GM18507 (cell line): ENCODE measurements at regions not wholly inside any gene's neighbourhood (a gene's known extent, or its start where the extent isn't known, plus 50 kb on each side); places are given as distances from the start of the nearest gene placed in this dataset.
"Not testable (repeated sequence)": the region's sequence is repeated elsewhere in the genome, so short reads cannot be mapped to it uniquely, and the experiment has no call there.

ENCODE experiments used
- DNase-seq: peaks from one replicate; pipeline ENCODE4 v3.0.0; 2011; ENCODE audit warnings: low read depth; ENCODE audit not compliant: insufficient read length; ENCODE audit errors: extremely low spot score
- FAIRE-seq: peaks from 2 replicates; lab custom pipeline; 2011; peaks lifted over from hg19 to GRCh38; lab: Jason Lieb, UNC

DNA sequence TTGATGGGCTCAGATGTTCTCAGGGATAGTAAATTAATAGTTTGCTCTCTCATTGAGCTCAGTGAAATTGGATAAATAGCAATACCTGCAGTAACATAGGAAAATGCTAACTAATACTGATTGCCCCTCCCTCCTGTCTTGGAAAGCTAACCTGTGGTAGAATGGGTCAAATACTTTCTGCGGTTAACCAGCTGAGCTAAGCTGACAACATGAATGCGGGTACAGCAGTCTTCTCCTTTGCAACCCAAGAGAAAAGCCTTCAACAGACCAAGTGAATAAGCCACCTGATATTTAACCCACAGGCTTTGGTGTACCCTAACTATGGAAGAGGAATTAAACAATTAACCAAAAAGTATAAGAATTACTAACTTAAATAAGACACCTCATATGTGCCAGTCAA lies 408.3 kb upstream of the MAF start:
- FAIRE-seq = no peak
- DNase-seq = no peak

DNA sequence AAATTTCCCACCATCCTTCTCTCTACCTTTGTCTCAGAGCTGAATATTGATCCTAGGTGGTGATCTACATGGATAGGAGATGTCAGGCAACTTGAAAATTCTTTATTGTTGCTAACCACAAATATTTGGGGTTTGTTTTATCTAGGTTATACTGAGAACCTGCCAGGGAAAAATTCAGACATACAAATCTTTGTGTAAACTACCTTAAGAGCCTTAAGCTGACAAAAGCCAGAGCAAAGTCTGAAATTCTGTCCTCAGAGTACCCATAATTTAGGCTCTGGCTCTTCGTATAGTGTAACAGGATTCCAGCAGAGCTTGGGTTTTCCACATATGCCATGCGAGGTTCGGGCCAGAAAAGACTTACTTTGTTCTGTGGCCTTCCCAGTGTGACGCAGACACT lies 406.7 kb upstream of the MAF start:
- DNase-seq (no peak), FAIRE-seq (no peak)

DNA sequence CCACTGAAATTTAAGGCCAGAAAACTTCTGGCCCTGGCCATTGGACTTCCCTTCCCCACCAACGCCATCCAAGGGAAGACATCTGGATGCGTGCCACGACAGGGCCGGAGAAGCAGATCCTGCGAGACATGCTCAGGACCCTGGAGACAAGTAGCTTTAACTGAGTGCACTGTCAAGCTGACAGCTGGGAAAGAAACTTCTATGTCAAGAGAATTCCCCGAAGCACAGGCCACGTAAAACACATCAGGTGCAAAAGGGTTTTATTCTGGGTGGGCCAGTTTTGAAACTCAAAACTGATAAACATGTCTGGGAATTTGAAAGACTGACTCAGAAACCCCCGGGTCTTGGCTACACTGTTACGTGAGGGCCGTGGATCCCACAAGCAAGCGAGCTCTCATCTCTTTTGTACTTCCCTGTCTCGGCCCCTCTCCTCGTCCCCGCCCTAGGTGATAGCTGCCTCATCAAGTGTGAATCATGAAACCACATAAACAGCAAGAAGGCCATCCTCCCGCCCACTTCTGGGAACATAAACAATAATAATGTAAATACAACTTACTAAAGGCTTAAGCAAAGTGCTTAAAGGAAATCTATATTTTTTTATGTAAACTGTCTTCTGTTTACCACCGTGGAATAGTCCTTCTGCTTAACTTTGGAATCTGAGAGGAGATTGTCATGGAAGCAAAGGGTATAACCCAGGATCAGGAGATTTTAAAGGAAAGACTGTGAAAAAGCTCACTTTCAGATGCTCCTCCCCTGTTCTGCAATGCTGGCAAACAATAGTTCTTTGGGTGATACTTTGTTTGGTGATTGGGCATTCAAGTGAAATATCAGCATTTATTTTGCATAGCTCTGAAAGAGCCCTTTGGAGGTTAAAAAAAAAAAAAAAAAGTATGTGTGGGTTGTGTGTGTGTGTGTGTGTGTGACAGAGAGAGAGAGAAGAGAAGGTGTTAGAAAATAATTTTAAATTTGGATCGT lies 406.0 kb upstream of the MAF start:
- no peak for DNase-seq
- FAIRE-seq = no peak

DNA sequence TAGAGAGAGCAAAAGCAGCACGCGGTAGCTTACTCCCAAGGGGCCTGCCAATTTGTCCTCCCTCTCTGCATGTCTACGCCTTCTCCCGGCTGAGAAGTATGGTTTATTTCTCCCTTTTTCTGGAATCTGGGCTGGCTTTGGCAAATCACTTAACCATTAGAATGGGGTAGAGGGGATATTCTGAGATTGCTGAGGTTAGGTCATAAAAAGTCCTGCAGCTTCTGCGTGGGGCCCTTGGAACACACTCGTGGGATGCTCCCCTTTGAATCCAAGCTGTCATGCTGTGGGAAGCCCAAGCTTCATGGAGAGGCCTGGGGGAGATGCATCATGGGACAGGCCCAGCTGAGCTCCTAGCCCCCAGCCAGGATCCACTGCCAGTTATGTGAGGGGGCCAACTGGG lies 403.6 kb upstream of the MAF start:
- FAIRE-seq (no peak), DNase-seq (no peak)

DNA sequence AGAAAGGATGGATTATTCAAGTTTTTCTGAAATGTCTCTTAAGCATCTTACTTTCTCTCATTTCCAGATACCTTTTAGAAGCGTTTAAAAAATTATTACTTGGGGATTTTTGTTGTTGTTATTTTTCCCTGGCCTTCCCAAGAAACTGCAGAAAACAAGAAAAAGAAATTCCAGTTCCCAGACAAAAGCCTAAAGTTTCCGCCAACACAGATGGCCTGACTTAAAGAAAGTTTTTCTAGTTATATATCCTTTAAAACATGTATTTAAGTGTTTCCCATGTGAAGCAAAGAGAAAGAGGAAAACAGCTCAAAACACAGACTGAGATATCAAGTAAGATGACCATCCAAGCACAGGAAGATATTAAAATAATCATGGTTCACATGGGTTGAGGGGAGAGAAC lies 401.7 kb upstream of the MAF start:
- FAIRE-seq (no peak), DNase-seq (no peak)

DNA sequence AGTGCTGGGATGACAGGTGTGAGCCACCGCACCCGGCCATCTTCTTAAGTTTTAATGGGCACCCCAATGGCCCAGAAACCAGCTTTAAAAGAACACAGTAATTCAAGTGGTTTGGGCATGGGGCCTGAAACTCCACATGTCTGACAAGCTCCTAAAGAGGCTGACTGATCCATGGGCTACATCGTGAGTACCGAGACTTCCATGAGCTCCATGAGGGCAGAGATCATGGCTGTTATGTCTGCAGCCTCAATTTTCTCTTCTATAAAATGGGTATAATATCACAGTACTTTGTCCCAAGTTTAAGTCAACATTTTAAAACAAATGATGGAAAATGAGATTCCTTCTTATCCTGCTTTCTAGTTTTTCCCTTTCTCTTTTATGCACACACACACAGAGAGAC lies 397.6 kb upstream of the MAF start:
- FAIRE-seq (no peak), DNase-seq (no peak)

DNA sequence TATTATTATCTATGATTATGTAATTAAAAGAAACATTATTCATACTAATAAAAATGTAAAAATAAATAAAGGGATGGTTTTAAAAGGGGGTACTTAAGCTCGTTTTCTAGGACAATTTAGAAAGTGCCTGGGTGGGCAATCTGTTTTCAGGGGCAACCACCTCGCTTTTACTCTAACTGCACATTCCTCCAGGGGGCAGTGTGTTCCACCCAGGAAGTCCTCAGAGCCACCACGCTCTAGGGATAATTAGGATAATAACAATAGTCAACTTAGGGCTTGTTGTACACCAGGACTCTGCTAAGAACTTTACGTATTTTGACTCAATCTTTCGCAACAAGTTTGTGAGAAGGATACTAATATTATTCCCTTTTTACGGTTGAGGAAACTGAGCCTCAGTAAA lies 396.7 kb upstream of the MAF start:
- DNase-seq (no peak), FAIRE-seq (no peak)

DNA sequence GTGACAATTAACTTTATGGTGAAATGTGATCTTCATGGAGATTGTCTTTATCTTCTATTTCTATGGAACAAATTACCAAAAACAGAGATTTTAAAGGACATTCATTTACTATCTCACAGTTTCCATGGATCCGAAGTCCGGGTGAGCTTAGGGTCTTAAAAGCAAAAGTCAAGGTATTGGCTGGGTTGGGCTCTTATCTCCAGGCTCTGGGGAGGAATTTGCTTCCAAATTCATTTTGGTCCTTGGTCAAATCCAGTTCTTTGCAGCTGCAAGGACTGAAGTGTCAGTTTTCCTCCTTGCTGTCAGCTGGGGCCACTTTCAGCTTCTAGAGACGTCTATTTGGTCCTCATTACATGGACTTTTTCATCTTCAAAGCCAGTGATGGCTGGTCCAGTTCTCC lies 395.8 kb upstream of the MAF start:
- no peak for DNase-seq
- FAIRE-seq = no peak

DNA sequence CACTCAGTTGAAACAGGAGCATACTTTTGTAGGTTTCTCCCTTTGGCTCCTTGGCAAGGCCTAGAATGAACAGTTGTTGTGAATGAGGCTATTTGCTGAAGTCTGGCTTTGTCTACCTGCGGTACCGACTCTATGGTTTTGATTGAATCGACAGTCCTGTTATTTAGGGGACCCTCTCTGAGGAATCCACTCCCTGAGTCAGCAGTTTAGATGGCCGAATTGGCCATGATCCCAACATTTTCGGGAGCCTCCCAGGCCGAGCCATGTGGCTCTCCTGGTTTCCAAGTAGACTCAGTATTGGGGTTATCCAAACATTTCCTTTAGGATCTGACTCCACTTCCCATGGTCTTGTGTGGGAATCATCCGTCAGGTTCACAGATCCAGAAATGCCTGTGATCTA lies 394.8 kb upstream of the MAF start:
- no peak for DNase-seq
- no peak for FAIRE-seq

DNA sequence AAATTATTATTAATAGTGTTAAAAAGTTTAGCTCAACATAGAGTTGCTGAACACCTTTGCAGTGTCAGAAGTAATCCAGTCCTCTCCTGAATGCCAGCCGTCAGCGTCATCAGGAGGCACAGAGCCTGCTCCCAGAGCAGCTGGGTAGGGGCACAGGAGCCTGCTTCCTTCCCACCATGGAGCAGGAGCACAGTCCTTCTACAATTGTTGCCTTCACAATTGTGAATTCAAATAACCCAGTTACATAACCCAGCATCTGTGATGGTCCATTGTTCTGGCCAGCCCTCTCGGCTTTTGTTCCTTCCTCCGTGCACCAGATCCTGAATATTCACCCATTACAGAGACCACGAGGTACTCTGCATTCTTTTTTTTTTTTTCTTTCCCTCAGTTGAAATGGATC lies 393.9 kb upstream of the MAF start:
- FAIRE-seq = no peak

DNA sequence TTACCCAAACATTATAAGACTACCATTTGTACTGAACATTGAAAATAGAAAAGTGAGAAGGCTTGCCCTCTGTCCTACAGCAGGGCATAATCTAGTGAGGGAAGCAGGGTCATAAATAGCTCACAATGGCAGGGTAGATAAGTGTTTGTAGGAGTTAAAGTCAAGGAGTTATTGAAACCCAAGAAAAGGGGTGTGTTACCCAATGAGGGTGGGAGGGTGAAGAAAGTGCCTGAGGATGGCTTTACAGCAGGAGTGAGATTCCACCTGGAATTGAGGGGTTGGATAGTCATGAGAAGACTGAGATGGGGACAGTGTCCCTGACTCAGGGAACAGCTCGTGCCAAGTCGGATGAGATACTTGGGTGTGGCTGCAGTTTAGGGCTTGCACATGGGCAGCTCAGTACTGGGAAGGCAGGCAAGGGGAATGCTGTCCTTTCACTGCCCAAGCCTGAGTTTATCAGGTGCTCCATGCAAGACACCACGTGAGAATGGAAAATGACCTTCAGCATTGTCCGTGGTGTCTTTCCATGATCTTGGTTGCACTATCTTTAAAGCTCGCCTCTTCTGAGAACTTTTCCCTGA lies 393.2 kb upstream of the MAF start:
- DNase-seq = no peak
- no peak for FAIRE-seq

More for the DNA sequence above, 393.9 kb upstream of the MAF start:
- no peak for DNase-seq

DNA sequence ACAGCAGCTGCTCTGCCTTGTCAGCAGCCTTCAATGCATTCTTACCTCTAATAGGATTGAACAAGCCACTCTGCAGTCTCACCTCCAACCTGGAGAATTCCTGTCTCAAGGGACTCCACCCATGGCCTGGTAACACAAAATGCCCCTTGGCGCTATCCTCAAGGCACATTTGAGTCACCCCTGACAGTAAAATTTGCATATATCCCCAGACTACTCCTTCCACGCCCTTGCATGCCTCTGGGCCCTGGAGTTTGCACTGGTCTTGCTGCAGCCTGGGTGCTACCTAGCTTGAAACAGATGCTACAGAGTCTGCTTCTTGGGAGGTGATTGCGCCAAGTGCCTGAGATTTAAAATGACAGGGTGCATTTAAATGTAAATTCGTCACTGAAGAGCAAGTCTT lies 391.4 kb upstream of the MAF start:
- FAIRE-seq = no peak

DNA sequence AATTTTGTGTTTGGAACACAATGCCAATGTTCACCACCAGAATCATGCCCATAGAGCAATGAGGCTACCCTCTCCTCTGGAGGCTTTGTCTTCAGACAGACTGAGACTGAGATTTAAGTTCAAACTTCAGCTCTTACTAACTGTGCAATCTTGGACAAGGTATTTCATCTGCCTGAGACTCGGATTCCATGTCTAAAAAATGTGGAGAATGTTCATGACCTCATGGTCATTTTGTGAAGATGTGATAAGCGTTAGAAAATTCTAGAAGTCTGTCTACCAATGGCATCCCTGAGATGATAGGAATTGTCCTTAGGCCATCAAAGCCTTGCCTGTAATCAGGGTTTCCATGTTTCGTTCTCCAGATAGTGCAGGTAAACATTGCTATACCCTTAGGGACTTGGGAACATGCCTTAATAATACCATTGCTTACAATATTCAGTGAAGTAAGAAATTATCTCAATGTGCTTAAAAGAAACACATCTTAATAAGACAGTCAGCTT lies 388.2 kb upstream of the MAF start:
- DNase-seq = no peak
- no peak for FAIRE-seq

More for the DNA sequence above, 391.4 kb upstream of the MAF start:
- DNase-seq = no peak

DNA sequence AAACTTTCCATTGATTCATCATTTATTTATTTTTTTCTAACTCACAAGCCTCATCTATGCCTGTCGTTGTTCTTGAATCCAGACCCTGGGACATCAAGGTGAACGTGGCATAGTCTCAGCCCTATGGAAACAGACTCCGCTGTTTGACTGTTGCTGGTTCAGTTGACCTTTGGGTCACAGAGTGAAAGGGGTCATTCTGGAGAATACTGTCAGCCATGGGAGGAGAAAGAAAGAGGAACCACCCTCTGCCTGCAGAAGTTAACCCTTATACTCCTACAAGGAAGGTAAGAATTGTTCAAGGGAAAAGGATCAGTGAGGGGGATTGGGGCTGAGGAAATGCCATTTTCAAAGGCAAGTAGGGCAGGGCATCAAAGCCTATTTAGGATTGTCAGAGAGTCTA lies 387.6 kb upstream of the MAF start:
- FAIRE-seq (no peak), DNase-seq (no peak)

DNA sequence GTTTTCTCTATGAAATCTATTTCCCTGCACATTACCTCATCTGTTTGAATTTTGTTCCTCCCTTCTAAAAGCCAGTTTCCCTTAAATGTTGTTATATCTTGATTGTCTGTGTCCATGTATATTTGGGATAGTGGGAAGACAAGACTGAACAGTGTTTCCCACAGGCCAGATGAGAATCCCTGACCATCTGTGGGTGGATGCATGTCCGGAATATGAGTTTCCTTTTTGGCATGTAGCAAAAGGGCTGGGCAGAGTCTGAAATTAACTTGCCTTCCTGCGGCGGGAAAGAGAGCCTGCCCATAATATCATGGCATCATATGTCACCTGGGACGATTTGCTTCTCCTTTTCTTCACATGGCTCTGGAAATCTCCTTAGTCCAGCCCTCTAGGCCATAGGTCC lies 385.8 kb upstream of the MAF start:
- no peak for FAIRE-seq
- no peak for DNase-seq

DNA sequence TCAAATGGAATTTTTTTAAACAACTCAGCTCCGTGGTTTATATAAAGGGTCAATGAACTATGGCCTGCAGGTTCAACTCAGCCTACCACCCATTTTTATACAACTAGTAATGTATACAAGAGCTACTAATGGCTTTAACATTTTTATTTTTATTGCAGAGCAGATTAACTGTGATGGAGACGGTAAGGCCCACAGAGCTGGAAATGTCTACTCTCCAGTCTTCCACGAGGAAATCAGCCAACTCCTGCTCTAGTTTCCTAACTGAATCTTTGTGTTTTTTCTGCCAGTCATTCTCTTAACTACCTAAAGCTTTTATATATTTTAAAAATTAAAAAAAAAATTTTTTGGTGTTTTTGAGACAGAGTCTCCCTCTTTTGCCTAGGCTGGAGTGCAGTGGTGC lies 385.1 kb upstream of the MAF start:
- no peak for FAIRE-seq

DNA sequence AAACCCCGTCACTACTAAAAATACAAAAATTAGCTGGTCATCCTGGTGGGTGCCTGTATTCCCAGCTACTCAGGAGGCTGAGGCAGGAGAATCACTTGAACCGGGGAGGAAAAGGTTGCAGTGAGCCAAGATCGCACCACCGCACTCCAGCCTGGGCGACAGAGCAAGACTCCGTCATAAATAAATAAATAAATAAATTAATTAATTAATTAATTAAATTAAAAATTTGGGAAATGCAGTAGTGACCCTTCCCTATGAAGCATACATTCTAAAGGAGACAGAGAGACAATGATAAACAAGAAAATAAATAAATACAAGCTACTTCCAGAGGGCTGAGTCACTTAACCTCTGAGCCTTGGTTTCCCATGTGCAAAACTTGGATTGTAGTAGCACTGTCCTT lies 383.6 kb upstream of the MAF start:
- DNase-seq, FAIRE-seq: not testable (repeated sequence)

More for the DNA sequence above, 385.1 kb upstream of the MAF start:
- no peak for DNase-seq

DNA sequence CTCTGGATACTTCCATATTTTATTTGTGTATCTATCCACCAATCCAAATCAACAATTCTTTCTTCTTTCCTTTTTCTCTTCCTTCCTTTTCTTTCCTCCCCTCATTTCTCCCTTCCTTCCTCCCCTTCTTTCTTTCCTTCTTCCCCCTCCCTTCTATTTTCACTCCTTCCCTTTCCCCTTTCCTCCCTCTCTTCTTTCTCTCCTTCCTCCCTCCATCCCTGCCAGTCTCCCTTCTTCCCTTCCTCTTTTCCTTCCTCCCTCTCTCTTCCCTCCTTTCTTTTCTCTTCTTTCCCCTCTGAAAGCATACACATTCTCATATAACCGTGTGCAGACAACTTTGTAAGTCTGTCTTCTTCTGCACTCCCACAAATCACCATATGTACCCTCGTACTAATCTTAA lies 382.3 kb upstream of the MAF start:
- FAIRE-seq = no peak
- DNase-seq = no peak

DNA sequence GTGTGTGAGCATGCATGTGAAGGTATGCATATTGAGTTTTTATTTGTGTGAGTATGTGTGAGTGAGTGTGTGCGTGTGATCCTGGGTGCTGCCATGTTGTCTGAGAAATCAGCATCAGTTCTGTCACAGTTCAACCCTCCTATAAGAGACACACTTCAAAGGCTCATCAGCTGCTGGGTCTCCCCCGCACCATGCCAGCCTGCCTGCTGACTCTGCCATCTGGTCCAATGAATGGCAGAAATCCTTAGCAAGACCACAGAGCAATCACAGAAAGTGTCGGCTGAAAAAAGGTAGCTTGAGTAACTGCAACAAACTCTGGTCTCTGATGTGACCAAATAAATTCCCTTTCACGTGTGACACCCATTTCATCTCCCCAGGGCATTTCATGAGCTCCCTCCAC lies 381.8 kb upstream of the MAF start:
- DNase-seq (no peak), FAIRE-seq (no peak)

DNA sequence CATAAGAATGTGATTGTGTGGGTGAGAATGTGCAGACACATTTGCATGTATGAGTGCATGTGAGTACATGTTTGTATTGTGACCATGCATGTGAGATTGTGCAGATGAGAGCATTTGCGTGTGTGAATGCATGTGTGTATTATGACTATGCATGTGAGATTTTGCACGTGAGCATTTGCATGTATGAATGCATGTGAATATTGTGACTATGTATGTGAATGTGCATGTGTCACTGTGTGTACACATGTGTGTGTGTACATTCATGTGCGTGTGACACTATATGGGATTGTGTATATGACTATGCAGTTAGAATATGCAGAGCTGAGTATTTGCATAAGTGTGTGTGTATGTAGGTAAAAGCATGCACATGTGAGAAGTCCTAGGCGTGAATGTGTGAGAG lies 381.3 kb upstream of the MAF start:
- FAIRE-seq (no peak), DNase-seq (no peak)
